ENCODE measurements at regions not wholly inside any gene's neighbourhood (a gene's known extent, or its start where the extent isn't known, plus 50 kb on each side); places are given as distances from the start of the nearest gene placed in this dataset.

DNA sequence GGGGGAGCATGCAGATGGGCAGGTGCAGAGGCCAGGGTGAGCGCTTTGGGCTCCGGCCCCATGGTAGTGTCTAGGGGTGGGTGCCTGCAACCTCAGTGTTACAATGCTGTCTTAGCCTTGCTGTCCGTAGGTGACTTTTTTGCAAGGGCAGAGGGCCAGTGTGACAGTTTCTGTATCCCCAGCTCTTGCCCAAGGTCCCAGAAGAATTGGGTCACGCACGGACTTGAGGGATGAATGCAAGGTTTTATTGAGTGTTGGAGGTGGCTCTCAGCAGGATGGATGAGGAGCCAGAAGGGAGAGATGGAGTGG is 492.5 kb downstream of the AGTPBP1 start:
- DNase-seq, result no peak

DNA sequence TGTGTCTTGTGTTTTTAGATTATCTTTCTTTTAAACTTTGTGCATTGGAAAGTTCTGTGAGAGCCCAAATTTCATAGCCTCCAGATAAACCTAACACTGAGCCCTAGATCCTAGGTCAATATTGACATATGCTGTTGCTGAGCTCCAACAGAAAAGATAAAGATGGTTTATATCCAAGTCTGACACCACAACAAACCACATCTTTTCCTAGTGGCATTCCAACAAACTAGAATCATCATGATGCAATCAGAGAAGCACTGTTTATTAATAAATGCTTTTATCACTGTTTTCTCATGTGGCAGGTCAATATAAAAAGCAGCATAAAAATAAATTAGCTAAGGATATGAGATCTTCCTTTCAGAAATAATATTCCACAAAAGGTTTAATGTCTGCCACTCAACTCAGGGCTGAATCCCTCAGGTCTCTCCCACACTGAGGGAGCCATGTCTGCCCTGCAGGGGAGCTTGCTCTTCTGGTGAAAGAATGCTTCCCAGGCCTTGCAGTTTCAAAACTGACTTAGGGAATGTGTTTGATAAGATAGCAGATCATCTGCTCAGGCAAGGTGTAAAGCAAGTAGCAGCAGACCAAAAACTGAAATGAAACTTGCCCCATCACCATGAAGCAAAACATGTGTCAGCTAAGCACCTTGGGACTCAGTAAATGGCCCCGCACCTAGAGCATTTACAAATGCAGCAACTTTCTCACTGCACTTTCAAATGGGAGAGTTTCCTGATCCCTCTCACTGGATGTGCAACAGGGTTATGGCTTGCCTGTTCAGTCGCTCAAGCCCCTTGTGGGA is 493.0 kb downstream of the AGTPBP1 start:
- no peak for DNase-seq

DNA sequence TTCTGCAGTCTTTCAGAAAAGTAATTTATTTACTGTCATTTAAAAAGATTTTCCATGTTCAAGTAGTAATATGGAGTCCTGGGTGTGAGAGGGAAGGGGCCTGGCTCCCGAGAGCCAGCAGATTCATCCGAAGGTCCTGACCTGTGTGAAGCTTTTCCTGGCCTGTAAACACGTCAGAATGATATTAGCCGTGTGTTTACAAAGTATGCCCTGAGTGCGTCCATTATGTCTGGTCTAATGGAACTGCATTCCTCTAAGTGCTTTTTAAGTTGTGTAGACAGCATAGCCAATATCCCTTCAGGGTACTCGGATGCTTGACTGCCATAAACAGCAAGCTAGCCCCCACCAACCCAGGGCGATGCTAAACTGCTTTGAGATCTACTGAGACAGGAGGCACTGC is 495.2 kb downstream of the AGTPBP1 start:
- DNase-seq, result no peak

DNA sequence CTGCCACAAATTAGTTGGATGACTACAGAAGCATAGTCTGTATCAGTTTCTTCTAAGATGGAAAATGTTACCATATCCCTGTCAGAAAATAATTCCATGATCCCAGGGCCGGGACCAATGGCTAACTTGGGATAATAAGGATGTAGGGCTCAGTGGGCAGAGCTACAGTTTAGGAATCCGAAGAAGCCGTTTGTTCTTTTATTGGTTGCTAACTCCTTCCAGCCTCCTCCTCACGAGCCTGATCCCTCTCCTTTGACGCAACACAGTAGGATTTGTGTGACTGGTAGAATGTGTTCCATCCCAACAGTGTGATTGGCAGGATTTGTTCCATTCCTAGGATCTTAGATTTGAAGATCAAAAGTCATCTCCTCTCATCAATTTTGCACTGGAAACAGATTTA is 496.9 kb downstream of the AGTPBP1 start:
- no peak for DNase-seq

DNA sequence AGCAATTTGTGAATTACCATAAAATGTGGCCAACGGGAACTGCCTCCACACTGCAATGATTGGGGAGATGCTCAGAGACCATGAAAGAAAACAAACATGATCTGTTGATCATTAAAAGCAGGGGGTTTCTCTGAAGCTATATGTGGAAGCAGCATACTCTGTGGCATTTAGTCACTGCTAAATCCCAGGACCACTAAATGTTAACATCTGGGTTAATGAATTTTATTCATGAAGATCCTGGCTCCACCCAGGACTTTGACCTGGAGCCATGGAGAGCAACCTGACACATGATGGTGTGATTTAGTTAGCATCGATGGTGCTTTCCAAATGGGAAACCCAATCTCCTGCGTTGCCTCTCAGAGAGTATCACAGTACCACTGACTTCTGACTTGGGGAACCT is 497.8 kb downstream of the AGTPBP1 start:
- DNase-seq, result no peak

DNA sequence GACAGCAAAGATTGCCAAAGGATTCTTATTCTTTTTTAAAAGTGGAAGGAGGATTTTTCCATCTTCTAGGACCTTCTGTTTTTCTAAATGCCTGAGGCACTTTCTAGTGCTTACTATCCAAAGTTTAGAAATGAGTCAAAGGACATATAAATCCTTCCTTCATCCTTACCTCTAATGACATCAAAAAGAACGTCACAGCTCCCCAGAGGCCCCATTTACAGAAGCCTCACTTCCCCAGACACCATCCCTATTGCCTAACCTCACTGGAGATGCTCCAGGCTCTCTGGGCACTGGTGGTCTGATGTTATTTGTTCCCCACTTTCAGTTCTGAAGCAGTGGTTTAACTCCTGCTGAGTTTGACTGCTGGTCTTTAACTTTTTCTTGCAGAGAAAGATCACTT is 504.3 kb downstream of the AGTPBP1 start:
- no peak for DNase-seq

DNA sequence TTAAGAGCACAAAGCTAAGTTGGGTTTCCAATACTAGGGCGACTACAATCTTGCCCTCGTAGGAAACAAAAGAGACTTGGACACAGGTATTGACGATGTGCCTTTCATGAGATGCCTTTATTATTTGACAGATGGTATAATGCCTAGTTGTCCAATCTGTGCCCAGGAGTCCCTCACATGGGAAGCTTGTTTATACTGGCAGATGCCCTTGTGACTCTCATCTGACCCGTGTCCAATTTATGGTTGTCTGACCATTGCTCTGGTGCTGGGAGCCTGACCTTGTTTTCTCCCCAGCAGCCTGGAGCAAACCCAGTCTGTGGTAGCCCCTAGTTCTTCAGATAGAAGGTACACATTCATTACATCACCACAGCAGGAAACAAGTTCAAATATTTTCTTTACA is 511.7 kb downstream of the AGTPBP1 start:
- DNase-seq, result no peak

DNA sequence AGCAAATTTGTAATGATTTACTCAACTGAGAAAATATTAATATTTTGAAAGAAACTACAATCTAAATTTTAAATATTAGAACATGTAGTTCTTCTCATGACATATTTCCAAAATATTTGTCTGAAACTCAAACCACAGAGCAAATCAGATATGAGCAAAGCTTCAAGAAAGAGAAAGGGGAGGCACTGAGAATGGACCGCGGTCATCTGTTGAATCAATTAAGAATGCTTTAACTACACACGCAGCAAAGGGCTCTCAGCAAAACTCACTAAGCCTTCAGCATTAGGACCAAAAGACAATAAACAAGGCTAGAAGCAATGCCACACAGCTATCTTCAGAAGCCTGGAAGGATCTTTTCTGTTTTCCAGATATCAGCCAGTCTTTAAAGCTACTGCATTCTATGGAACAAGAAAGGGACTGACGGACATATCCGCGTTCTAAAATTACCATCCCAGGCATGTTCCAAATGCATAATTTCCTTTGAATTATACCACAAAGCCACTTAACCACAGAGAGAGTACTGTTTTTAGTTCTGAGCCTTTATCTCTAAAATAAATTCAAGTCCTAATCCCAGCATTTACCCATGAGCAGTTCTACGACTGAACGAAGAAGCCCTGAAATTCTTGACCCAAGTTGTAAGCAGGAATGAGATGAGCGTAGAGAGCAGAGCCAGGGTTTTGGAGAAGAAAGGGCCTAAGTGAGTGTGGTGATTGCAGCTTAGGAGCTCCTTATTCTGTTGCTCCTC is 513.5 kb downstream of the AGTPBP1 start:
- no peak for DNase-seq

DNA sequence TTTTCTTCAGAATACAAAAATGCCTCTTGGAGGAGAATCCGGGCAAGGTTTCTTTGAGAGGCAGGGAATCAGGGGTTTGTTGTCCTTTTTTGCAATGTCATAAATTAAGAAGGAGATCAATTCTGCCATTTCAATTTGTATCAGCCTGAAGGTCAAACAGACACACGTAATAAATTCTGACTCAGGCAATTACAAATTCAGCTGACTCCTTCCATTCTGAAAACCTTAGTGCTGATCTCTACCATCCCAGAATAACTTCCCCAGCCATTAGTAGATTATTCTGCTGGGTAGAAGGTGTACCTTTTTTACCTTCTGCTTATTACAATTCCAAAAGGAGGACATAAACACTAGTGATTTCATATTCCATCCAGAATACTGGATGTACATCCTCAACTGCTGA is 516.6 kb downstream of the AGTPBP1 start:
- no peak for DNase-seq

DNA sequence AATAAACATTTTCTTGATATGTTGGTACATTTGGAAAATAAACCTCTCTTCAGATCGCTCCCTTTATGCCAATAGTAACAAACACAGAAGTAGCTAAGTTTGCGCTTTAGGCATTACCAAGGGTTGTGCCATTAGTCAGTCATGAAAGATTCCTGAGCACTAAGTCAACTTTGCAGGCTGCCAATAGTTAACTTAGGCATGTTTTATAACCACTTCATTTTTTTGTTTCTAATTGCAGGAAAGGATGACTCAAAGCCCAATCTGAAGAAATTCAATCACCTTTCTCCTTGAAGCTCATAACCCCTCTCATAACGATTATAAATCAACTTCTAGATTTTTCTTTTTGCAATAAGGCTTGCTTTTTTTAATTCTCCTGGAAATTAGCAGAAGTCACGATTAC is 517.0 kb downstream of the AGTPBP1 start:
- no peak for DNase-seq

DNA sequence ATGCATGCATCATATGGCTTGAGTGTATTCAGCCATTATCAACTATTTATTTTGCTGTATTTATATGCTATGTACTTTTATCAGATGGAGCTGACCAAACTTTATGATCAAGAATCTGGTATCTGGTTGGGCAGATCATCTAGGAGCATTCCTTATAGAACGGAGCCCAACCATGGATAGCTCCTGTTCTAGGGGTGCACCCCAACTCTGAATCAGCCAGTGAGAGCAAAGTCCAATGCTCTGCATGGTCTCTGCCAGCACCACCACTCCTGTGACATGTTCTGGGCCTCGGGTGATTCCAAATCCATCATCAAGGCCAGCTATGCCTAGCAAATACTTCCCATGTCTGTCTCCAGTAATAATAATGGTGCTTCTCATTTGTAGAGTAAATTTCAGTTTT is 517.5 kb downstream of the AGTPBP1 start:
- no peak for DNase-seq

DNA sequence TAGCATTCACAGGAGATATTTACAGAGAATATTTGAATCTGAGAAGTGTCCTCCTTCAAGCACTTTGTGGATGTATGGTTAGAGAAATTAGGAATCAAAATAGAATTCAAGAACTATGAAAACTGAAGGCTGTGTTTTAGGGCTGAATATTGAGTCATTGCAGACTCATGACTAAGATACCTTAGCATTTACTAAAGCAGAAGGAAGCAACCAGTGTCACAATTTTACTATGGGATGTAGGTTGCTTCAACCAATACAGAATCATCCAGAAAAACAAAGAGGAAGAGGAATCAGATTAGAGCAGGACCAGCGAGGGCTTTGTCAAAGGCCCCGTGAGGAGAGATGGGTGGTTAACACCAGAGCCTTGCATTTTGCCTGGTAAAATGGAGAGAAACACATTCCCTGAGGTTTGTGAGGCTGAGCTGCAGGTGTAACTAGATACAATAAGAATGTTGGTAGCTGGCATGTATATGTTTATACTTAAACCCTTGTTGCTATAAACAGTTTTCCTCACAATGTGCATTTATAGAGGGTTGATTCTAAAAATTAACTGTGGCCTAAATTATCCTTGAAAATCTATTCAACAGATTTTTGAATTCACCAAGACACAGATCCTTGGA is 518.1 kb downstream of the AGTPBP1 start:
- no peak for DNase-seq

DNA sequence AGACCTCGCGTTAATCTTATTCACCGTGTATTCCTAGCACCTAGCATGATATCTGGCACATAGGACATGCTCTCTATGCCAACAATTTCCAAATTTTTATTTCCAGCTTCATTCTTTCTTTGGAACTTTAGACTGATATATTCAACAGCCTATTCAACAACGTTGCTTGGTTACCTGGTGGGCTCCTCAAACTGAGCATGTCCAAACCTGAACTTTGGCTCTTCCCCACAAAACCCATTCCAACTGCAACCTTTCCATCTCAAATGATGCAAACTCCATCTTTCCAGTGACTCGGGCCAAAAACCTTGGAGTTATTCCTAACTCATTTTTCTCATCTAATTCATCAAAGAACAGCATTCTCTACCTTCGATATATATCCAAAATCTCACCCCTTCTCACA is 525.2 kb downstream of the AGTPBP1 start:
- DNase-seq, result no peak

DNA sequence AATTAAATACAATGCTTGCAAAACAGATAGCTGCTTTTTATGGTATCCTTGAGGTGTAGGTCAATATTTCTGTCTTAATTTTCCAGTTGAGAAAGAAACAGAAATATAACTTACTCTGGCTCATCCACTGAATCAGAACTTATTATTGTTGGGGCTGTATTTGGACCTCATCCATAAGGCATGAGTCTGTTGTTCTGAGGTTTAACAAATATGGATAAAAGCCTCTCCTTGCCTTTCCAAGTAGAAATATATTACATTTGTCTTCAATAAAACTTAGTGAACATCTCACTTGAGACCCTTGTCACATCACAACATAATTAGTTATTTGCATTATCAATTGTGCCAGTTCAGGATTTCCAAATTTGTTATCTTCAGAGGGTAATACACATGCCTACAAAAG is 525.8 kb downstream of the AGTPBP1 start:
- no peak for DNase-seq

DNA sequence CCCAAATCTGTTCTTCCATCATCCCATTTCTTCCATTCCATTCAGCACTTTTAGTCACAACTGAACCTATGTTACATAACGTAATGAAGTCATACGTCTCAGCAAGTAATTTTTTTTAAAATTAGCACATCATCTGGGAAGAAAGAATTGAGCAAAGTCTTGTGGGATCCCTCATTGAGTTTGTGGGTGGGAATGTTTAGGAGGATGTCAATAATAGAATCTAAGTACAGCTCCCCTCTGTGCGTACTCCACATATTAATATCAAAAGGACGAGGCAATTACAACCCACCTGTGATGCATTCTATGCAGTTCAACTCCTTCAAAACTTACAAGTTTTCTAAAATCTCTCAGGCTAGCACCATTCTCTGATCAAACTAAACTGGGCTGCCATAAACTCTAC is 526.3 kb downstream of the AGTPBP1 start:
- DNase-seq, result no peak

DNA sequence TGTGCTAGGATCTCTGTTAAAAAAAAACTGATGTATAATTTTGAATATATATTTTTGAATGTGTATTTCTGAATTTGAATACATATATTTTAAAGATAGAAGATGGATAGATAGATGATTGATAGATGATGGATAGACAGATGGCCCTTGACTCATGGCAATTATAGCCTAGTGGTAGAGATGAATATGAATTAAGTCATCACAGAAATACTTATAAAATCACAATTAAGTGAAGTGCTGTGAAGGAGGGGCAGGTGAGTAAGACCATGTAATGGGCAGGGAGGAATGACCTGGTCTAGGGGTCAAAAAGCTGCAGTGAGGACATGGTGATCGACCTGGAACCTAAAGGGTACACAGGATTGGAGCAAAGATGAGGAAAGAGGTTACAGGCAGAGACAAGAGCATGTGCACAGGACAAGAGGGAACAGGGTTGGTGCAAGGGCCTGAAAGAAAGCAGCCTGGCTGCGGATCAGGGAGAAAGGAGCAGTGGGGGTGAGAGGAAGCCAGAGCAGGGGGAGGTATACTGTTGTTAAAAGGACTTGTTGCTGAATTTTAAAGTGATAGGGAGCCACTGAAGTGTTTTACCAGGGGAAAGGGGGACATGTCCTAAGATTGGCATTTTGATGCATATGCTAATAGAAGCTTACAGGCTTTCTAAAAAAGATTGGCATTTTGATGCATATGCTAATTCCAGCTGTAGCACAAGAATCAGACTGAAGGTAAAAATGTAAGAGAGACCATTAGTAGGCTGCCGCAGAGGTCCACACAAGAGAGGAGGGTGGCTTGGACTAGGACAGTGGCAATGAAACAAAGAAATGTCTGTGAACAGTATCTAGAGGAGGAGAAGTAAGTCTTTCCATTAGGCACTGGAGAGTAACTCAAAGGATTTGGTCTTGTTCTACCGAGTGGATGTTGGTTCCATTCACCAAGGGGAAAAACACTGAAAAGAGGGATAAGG is 527.8 kb downstream of the AGTPBP1 start:
- DNase-seq, result no peak

DNA sequence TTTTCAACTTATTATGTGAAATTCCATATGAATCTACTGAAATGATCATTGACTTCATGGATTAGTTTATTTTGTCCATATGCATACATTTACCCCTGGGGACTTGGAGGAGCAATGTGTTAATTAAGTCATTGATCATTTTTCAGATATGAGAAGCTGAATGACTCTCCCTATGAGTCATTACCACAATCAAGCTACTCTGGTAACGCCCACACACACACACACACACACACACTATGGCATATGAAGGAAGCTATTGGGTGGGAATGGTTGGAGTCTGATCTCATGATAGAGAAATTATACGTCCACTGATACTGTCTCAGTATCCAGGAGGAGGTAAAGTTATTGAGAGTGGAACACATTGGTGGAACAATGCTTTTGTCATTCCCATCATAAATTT is 528.9 kb downstream of the AGTPBP1 start:
- DNase-seq, result no peak

DNA sequence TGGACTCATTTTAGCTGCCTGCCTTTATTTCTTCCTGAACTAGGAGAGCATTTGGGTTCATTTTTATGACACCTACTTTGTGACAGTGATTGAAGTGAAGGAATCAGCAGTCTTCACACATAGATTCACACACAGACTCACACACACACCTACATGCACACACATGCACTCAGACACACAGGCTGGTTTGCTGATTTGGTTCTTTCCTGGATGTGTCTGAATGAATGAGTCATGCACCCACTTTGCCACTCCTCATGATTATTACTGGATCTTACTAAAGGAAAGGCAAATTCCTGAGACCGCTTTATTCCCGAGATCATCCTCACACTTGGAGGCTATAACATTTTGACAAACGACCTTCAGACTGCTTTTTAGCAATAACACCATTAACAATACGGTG is 529.5 kb downstream of the AGTPBP1 start:
- DNase-seq, result no peak

DNA sequence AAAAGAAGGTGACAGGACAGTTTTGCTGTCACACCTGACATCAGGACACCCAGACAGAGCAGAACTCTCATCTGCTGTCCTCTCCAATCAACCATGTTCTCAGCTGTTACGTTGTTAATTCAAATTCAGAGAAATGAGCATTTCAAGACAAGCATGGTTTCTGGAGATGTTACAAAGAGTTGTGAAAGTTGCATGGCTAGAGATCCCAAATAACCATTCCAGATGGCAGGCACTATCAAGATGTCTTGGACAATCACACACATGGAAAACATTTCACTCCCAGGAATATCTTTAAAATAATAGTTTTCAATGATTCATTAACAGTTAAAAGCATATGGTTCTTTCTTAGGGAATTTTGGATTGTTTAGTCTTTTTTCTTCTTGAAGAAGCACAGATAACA is 533.1 kb downstream of the AGTPBP1 start:
- DNase-seq, result no peak

DNA sequence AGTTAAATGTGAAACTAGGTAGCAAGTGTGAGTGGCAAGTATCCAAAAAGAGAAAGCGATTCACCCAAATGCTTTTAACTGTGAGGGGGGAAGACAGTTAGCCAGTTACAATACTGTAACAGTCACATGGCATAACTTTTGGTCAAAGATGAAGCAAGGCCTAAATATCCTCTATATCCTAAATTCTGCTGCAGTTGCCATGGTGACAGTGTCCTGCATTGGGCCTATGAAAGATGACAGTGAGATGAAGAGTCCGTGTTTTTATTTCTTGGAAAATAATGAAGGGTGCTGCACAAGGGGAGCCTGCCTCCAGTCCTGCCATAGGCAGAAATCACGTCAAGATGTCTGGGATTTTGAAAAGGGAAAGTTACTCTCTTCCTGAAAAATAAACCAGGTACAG is 534.6 kb downstream of the NTRK2 start:
- no peak for DNase-seq

DNA sequence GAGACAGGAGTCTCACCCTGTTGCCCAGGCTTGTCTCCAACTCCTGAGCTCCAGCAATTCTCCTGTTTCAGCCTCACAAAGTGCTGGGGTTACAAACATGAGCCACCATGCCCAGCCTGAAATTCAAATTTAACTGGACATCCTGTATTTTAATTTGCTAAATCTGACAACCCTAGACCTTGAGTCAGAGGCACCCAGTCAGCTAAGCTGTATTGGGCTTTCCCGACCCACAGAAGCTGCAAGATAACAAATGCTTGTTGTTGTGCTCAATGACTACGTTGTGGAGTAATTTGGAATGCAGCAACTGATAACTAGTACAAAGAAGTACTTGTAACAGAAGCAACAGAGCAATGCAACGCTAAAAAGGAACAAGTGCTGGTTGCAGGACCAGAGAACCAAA is 533.1 kb downstream of the NTRK2 start:
- no peak for DNase-seq

DNA sequence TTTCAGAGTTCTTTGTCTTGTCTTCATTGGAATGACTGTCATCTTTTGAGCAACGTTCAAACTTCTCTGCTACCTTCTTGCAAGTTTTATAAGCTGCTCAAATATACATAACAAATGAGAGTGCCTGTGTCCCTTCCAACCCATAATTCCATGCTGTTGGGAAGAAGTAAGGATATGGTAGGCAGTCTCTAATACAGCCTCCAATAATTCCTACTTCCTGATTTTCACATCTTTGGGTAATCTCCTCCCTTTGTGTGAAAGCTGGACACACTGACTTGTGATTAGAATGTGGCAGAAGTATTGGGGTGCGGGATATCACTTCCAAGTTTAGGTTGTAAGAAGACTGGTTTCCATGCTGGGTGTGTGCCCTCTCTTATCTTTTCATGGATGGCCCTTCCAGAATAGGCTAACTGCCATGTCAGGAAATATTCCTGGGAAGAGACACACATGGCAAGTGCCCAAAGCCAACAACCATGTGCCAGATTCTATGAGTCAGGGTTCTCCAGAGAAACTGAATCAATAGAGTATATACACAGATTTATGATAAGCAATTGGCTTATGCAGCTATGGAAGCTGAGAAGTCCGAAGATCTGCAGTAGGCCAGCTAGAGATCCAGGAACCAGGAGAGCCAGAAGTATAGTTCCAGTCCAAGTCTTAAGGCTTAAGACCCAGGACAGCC is 531.3 kb downstream of the NTRK2 start:
- DNase-seq, result no peak

Measured in activated CD8-positive, alpha-beta memory T cell treated with anti-CD3 and anti-CD28 coated beads, Interleukin-2, amount 50 U/mL, for 48 hours (primary cell).